Adrenal gland (tissue), 9 donors: ENCODE measurements at regions not wholly inside any gene's neighbourhood (a gene's known extent, or its start where the extent isn't known, plus 50 kb on each side); places are given as distances from the start of the nearest gene placed in this dataset.

Source experiments
- DNase-seq, 7 donors: peaks; one replicate each; pipeline ENCODE4 v3.0.0-alpha.2; 2019 to 2020
- H3K27ac ChIP-seq, 5 donors: fragments of 200-600 bp; sonication (generic) in 4 of 5; 1 replicate in 3 of 5; 2 replicates in 2 of 5; pipeline versions ENCODE4 v1.5.1 to v1.8.0; 2016 to 2020; ENCODE audit warnings: mild to moderate bottlenecking in 1 of 5
- H3K27me3 ChIP-seq: fragments of 200-600 bp; 2 replicates; pipeline ENCODE4 v1.8.0; 2021
- H3K36me3 ChIP-seq, 2 donors: fragments of 200-600 bp; replicated peaks in 1 of 2; 1 replicate in 1 of 2; 2 replicates in 1 of 2; pipeline versions ENCODE4 v1.5.1 to v1.8.0; 2018 to 2022
- H3K4me1 ChIP-seq, 2 donors: fragments of 200-600 bp; replicated peaks in 1 of 2; 1 replicate in 1 of 2; 2 replicates in 1 of 2; pipeline versions ENCODE4 v1.5.1 to v1.8.0; 2018 to 2021
- H3K4me3 ChIP-seq, 4 donors: fragments of 200-600 bp; sonication (generic) in 3 of 4; one replicate each; pipeline ENCODE4 v1.5.1; 2016 to 2018
- H3K9me3 ChIP-seq, 3 donors: fragments of 200-600 bp; sonication (generic) in 1 of 3; replicated peaks in 1 of 3; 1 replicate in 2 of 3; 2 replicates in 1 of 3; pipeline versions ENCODE4 v1.5.1 to v1.8.0; 2016 to 2021
- CTCF ChIP-seq, 6 experiments: fragments of 450-650 bp in 4 of 6; fragments of 200-600 bp in 2 of 6; sonication (generic) in 1 of 6; IDR thresholded peaks; 1 replicate in 5 of 6; 2 replicates in 1 of 6; pipeline versions ENCODE4 v1.5.1 to v1.8.0; 2016 to 2021; ENCODE audit warnings: antibody characterized with exemption in 6 of 6, mild to moderate bottlenecking in 2 of 6, moderate library complexity in 1 of 6
- POLR2A ChIP-seq, 2 donors: fragments of 450-650 bp; IDR thresholded peaks; one replicate each; pipeline ENCODE4 v1.6.1; 2017; ENCODE audit warnings: antibody characterized with exemption in 2 of 2, mild to moderate bottlenecking in 2 of 2, moderate library complexity in 1 of 2
- WGBS, 4 donors: extraction: QIAGEN DNeasy Blood & Tissue Kit in 2 of 4; methylation state at CpG; one replicate each; pipeline versions ENCODE4 v1.1.5 to v1.1.7; 2013 to 2017; 5-methylcytosine and 5-hydroxymethylcytosine counted together
- intact Hi-C, 2 donors: fragments of 100-400 bp; cut with DNase I; formaldehyde crosslinking; loops; one replicate each; pipeline versions ENCODE4 v1.14.1 to v1.15.0; 2022 to 2023
- donor health status: healthy with polysubstance abuse.
- donor health status: Bipolar disorder and iron deficiency.
- donor health status: DM: yes; HTN: yes; CAD: no.
- donor health status: DM: no; HTN: no; CAD: no.
- donor health status: DM: no; HTN: no; CAD: no.

DNA sequence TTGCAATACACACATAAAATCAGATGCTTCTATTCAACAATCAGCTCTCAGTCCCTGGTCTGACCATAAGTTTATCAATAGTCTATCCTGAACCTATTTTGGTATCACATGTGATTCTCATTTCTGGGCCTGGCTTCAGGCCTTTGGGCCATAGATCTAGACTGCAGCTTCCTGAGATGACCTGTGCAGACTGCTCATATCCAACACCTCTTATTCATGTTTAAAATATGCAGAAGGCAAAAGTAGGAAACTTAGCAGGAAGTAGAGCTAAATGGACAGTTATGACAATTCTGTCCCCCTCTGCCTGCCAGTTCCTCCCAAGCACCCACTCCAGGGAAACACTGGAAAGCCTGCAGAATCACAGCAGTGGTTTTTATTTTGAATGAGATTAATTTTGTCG is 53.3 kb downstream of the C7orf25 start:
- no peaks in the 10 kb centered on the region for H3K9me3 ChIP-seq
- intact Hi-C loops = no loop called here

DNA sequence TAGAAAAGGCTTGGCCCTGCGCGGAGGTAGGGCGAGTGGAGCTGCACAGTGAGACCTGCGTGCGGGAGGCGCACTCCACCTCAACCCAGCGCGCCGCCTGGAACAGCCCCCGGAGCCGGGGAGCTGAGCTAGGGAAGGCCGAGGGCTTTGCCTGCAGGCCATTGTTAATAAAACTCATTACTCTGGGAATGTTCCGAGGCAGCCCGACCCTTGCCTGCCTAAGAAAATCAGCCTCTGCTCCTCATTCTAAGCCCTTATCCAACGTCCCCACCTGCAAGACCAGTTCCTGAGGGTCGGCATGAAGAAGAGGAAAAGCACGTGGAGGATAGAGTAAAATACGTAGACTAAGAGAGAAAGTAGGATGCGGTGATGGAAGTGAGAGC is 55.3 kb downstream of the C7orf25 start:
- Histone ChIP-seq H3K27ac (no peak overlapping the region), H3K4me3 (peak overlapping the region in 2 of 4 donors; percentile 44 to 45), H3K36me3 (no peaks in the 10 kb centered on the region), H3K27me3 (no peaks in the 10 kb centered on the region), H3K9me3 (no peaks in the 10 kb centered on the region), H3K4me1 (no peaks in the 10 kb centered on the region)
- no peak for TF ChIP-seq CTCF (IDR thresholded peaks at IDR 0.05)
- TF ChIP-seq POLR2A (IDR thresholded peaks at IDR 0.05) = no peak
- intact Hi-C loops = no loop called here
- 17 to 40% (median 28%) methylated on average over 10 to 19 of the region's 19 CpGs for WGBS, 4 donors
- DNase-seq = no peak

More for the DNA sequence above, 53.3 kb downstream of the C7orf25 start:
- no peak for DNase-seq
- no peaks in the 10 kb centered on the region for H3K4me1 ChIP-seq
- no peaks in the 10 kb centered on the region for H3K27me3 ChIP-seq
- no peaks in the 10 kb centered on the region for H3K36me3 ChIP-seq
- WGBS, 4 donors = 92 to 100% (median 97%) methylated on average over 1 of the region's 1 CpG
- no peak overlapping the region for H3K4me3 ChIP-seq
- no peak for TF ChIP-seq CTCF (IDR thresholded peaks at IDR 0.05)
- no peak for TF ChIP-seq POLR2A (IDR thresholded peaks at IDR 0.05)
- H3K27ac ChIP-seq = no peak overlapping the region

DNA sequence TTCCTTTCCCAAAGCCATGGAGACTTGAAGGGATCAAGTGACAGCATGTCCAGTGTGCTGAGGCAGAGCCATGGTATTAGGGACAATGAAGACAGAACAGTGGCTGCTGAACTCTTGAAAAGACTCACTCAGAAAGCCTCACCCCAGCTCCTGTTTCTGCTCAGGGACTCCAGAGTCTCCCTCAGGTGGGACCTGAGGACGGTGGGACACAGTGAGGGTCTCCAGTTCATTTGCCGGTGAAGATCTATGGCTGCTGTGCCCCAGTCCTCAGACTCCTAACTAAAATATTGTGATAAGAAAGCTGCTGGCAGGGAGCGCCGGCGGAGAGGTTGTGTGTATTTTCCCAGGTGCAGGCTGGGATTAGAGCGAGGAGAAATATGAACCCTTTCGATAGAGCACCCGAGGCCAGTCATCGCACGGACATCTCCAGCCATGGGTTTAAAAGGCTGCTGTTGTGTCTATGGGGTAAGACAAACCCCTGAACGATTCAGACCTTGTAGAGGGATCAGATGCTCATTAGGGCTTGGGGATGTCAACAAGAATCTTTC is 57.2 kb downstream of the C7orf25 start:
- Histone ChIP-seq H3K36me3 (no peaks in the 10 kb centered on the region), H3K4me3 (no peak overlapping the region), H3K4me1 (no peaks in the 10 kb centered on the region), H3K9me3 (no peaks in the 10 kb centered on the region), H3K27ac (no peak overlapping the region), H3K27me3 (no peaks in the 10 kb centered on the region)
- TF ChIP-seq POLR2A (IDR thresholded peaks at IDR 0.05) = no peak
- no peak for TF ChIP-seq CTCF (IDR thresholded peaks at IDR 0.05)
- WGBS, 4 donors = 78 to 82% (median 82%) methylated on average over 11 of the region's 11 CpGs
- intact Hi-C loops = no loop called here
- no peak for DNase-seq

GRCh38 chr7:42852531-42852930 is 59.3 kb downstream of the C7orf25 start:
- no peaks in the 10 kb centered on the region for H3K27me3 ChIP-seq
- no peaks in the 10 kb centered on the region for H3K36me3 ChIP-seq
- H3K4me3 ChIP-seq = no peak overlapping the region
- TF ChIP-seq POLR2A (IDR thresholded peaks at IDR 0.05) (no peak), CTCF (IDR thresholded peaks at IDR 0.05) (no peak)
- intact Hi-C loops = no loop called here
- WGBS, 4 donors = 45 to 54% (median 54%) methylated on average over 4 of the region's 4 CpGs
- H3K27ac ChIP-seq = no peak overlapping the region
- no peaks in the 10 kb centered on the region for H3K4me1 ChIP-seq
- no peak for DNase-seq
- no peaks in the 10 kb centered on the region for H3K9me3 ChIP-seq
